Adrenal gland (tissue), 9 donors: ENCODE measurements at regions not wholly inside any gene's neighbourhood (a gene's known extent, or its start where the extent isn't known, plus 50 kb on each side); places are given as distances from the start of the nearest gene placed in this dataset.

Experiments used
- DNase-seq, 7 donors: peaks; one replicate each; pipeline ENCODE4 v3.0.0-alpha.2; 2019 to 2020
- H3K27ac ChIP-seq, 5 donors: fragments of 200-600 bp; sonication (generic) in 4 of 5; 1 replicate in 3 of 5; 2 replicates in 2 of 5; pipeline versions ENCODE4 v1.5.1 to v1.8.0; 2016 to 2020; ENCODE audit warnings: mild to moderate bottlenecking in 1 of 5
- H3K27me3 ChIP-seq: fragments of 200-600 bp; 2 replicates; pipeline ENCODE4 v1.8.0; 2021
- H3K36me3 ChIP-seq, 2 donors: fragments of 200-600 bp; replicated peaks in 1 of 2; 1 replicate in 1 of 2; 2 replicates in 1 of 2; pipeline versions ENCODE4 v1.5.1 to v1.8.0; 2018 to 2022
- H3K4me1 ChIP-seq, 2 donors: fragments of 200-600 bp; replicated peaks in 1 of 2; 1 replicate in 1 of 2; 2 replicates in 1 of 2; pipeline versions ENCODE4 v1.5.1 to v1.8.0; 2018 to 2021
- H3K4me3 ChIP-seq, 4 donors: fragments of 200-600 bp; sonication (generic) in 3 of 4; one replicate each; pipeline ENCODE4 v1.5.1; 2016 to 2018
- H3K9me3 ChIP-seq, 3 donors: fragments of 200-600 bp; sonication (generic) in 1 of 3; replicated peaks in 1 of 3; 1 replicate in 2 of 3; 2 replicates in 1 of 3; pipeline versions ENCODE4 v1.5.1 to v1.8.0; 2016 to 2021
- POLR2A ChIP-seq, 2 donors: fragments of 450-650 bp; IDR thresholded peaks; one replicate each; pipeline ENCODE4 v1.6.1; 2017; ENCODE audit warnings: antibody characterized with exemption in 2 of 2, mild to moderate bottlenecking in 2 of 2, moderate library complexity in 1 of 2
- WGBS, 4 donors: extraction: QIAGEN DNeasy Blood & Tissue Kit in 2 of 4; methylation state at CpG; one replicate each; pipeline versions ENCODE4 v1.1.5 to v1.1.7; 2013 to 2017; 5-methylcytosine and 5-hydroxymethylcytosine counted together
- intact Hi-C, 2 donors: fragments of 100-400 bp; cut with DNase I; formaldehyde crosslinking; loops; one replicate each; pipeline versions ENCODE4 v1.14.1 to v1.15.0; 2022 to 2023
- TF ChIP-seq, protein P1 (sequence below), 6 experiments: fragments of 450-650 bp in 4 of 6; fragments of 200-600 bp in 2 of 6; sonication (generic) in 1 of 6; IDR thresholded peaks; 1 replicate in 5 of 6; 2 replicates in 1 of 6; pipeline versions ENCODE4 v1.5.1 to v1.8.0; 2016 to 2021; ENCODE audit warnings: antibody characterized with exemption in 6 of 6, mild to moderate bottlenecking in 2 of 6, moderate library complexity in 1 of 6
- donor health status: healthy with polysubstance abuse.
- donor health status: Bipolar disorder and iron deficiency.
- donor health status: DM: yes; HTN: yes; CAD: no.
- donor health status: DM: no; HTN: no; CAD: no.
- donor health status: DM: no; HTN: no; CAD: no.

- TF ChIP-seq, protein P1, sequence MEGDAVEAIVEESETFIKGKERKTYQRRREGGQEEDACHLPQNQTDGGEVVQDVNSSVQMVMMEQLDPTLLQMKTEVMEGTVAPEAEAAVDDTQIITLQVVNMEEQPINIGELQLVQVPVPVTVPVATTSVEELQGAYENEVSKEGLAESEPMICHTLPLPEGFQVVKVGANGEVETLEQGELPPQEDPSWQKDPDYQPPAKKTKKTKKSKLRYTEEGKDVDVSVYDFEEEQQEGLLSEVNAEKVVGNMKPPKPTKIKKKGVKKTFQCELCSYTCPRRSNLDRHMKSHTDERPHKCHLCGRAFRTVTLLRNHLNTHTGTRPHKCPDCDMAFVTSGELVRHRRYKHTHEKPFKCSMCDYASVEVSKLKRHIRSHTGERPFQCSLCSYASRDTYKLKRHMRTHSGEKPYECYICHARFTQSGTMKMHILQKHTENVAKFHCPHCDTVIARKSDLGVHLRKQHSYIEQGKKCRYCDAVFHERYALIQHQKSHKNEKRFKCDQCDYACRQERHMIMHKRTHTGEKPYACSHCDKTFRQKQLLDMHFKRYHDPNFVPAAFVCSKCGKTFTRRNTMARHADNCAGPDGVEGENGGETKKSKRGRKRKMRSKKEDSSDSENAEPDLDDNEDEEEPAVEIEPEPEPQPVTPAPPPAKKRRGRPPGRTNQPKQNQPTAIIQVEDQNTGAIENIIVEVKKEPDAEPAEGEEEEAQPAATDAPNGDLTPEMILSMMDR (IDR thresholded peaks at IDR 0.05) = no peak
- no peak for TF ChIP-seq POLR2A (IDR thresholded peaks at IDR 0.05)
- 90 to 100% (median 94%) methylated on average over 1 of the region's 1 CpG for WGBS, 4 donors
- no peaks in the 10 kb centered on the region for H3K9me3 ChIP-seq
- intact Hi-C loops = no loop called here
- DNase-seq = no peak
- no peak overlapping the region for H3K4me3 ChIP-seq
- no peaks in the 10 kb centered on the region for H3K27me3 ChIP-seq
- H3K27ac ChIP-seq = no peak overlapping the region
- no peaks in the 10 kb centered on the region for H3K36me3 ChIP-seq
- no peaks in the 10 kb centered on the region for H3K4me1 ChIP-seq
Measured at GRCh38 chr1:219058891-219059820, 114.5 kb upstream of the LYPLAL1 start.

- no peaks in the 10 kb centered on the region for H3K27me3 ChIP-seq
- H3K36me3 ChIP-seq = no peaks in the 10 kb centered on the region
- no peaks in the 10 kb centered on the region for H3K4me1 ChIP-seq
- intact Hi-C loops = no loop called here
- DNase-seq = no peak
- H3K27ac ChIP-seq = no peak overlapping the region
- H3K9me3 ChIP-seq = no peaks in the 10 kb centered on the region
- TF ChIP-seq, protein P1 (IDR thresholded peaks at IDR 0.05) = no peak
- no peak for TF ChIP-seq POLR2A (IDR thresholded peaks at IDR 0.05)
- 89 to 91% (median 90%) methylated on average over 4 to 5 of the region's 5 CpGs for WGBS, 4 donors
- no peak overlapping the region for H3K4me3 ChIP-seq
Measured at GRCh38 chr1:219060798-219061197, 112.9 kb upstream of the LYPLAL1 start.

DNA sequence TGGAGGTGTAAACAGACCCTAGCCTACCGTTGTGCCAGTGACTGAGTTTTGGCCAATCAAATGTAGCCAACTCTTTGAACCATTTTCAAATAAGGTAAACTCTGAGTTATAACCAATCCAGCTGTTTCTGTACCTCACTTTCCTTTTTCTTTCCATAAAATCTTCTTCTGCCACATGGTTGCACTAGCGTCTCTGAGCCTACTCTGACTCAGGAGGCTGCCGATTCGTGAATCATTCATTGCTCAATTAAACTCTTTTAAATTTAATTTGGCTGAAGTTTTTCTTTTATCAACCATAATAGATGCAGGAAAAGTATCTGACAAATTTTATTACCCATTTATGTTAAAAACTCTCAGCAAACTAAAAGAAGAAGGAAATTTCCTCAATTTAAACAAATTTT is 111.5 kb upstream of the LYPLAL1 start:
- Histone ChIP-seq H3K27me3 (no peaks in the 10 kb centered on the region), H3K4me3 (no peak overlapping the region), H3K4me1 (no peaks in the 10 kb centered on the region), H3K27ac (no peak overlapping the region), H3K9me3 (no peaks in the 10 kb centered on the region), H3K36me3 (no peaks in the 10 kb centered on the region)
- no peak for DNase-seq
- TF ChIP-seq POLR2A (IDR thresholded peaks at IDR 0.05) = no peak
- TF ChIP-seq, protein P1 (IDR thresholded peaks at IDR 0.05) = no peak
- intact Hi-C loops = no loop called here
- whole genome bisulfite sequencing, 4 donors = 88 to 97% (median 92%) methylated on average over 4 of the region's 4 CpGs

DNA sequence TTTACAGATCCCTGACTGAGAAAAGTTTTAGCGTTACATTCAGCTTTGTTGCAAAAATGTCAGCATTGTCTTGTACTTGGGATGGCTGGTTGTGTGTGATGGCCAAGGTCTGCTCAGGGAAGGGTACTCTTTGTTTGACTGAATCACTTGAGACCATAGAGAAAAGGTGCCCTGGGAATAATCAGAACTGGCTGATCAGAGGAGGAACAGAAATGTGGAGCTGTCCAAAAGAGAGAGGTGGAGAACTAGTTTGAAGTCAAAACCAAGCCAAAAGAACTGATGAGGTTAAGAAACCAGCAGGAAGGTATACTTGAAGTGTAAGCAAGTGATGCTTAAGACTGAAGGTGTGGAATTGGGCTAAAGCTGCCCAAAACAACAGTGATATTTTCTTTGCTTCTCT is 107.6 kb upstream of the LYPLAL1 start:
- Histone ChIP-seq H3K36me3 (no peaks in the 10 kb centered on the region), H3K27me3 (no peaks in the 10 kb centered on the region), H3K9me3 (no peaks in the 10 kb centered on the region), H3K27ac (no peak overlapping the region), H3K4me3 (no peak overlapping the region), H3K4me1 (no peaks in the 10 kb centered on the region)
- 70 to 97% (median 88%) methylated on average over 1 of the region's 1 CpG for WGBS, 4 donors
- no peak for DNase-seq
- intact Hi-C loops = no loop called here
- TF ChIP-seq, protein P1 (IDR thresholded peaks at IDR 0.05) = no peak
- TF ChIP-seq POLR2A (IDR thresholded peaks at IDR 0.05) = no peak
